Heart right ventricle (tissue), 16 donors: ENCODE measurements at regions not wholly inside any gene's neighbourhood (a gene's known extent, or its start where the extent isn't known, plus 50 kb on each side); places are given as distances from the start of the nearest gene placed in this dataset.

ENCODE experiments used
- ATAC-seq, 8 donors: fragments of 200-7000 bp; cut with Tn5 transposase; one replicate each; pipeline ENCODE4 v1.9.1; 2020; ENCODE audit warnings: mild to moderate bottlenecking in 8 of 8, moderate library complexity in 8 of 8, moderate number of reproducible peaks in 1 of 8
- DNase-seq, 2 donors: peaks; one replicate each; pipeline ENCODE4 v3.0.0-alpha.2; 2020
- H3K27ac ChIP-seq, 10 donors: fragments of 200-600 bp; sonication (generic) in 2 of 10; one replicate each; pipeline versions ENCODE4 v1.5.0 to v1.8.0; 2020 to 2022; ENCODE audit warnings: mild to moderate bottlenecking in 3 of 10
- H3K27me3 ChIP-seq, 7 donors: fragments of 200-600 bp; one replicate each; pipeline ENCODE4 v1.8.0; 2021 to 2022; ENCODE audit warnings: mild to moderate bottlenecking in 2 of 7
- H3K36me3 ChIP-seq, 9 donors: fragments of 200-600 bp; sonication (generic) in 1 of 9; one replicate each; pipeline versions ENCODE4 v1.5.0 to v1.8.0; 2020 to 2022; ENCODE audit warnings: mild to moderate bottlenecking in 2 of 9
- H3K4me1 ChIP-seq, 9 donors: fragments of 200-600 bp; sonication (generic) in 1 of 9; one replicate each; pipeline versions ENCODE4 v1.5.0 to v1.8.0; 2020 to 2022; ENCODE audit warnings: mild to moderate bottlenecking in 4 of 9
- H3K4me3 ChIP-seq, 10 donors: fragments of 200-600 bp; sonication (generic) in 2 of 10; one replicate each; pipeline versions ENCODE4 v1.5.0 to v1.8.0; 2020 to 2022; ENCODE audit warnings: mild to moderate bottlenecking in 7 of 10, moderate library complexity in 2 of 10
- H3K9me3 ChIP-seq, 11 donors: fragments of 200-600 bp in 10 of 11; sonication (generic) in 2 of 11; one replicate each; pipeline versions ENCODE4 v1.5.0 to v1.8.0; 2013 to 2022; ENCODE audit warnings: mild to moderate bottlenecking in 2 of 11, control low read depth in 1 of 11, moderate library complexity in 1 of 11
- CTCF ChIP-seq, 9 donors: fragments of 200-600 bp; sonication (generic) in 2 of 9; IDR thresholded peaks; one replicate each; pipeline versions ENCODE4 v1.5.0 to v1.8.0; 2021 to 2022; ENCODE audit warnings: antibody characterized with exemption in 9 of 9, mild to moderate bottlenecking in 5 of 9, moderate library complexity in 1 of 9
- WGBS, 2 donors: extraction: QIAGEN DNeasy Blood & Tissue Kit; methylation state at CpG; one replicate each; pipeline ENCODE4 v1.1.7; 2013; ENCODE audit warnings: inconsistent platforms in 1 of 2; 5-methylcytosine and 5-hydroxymethylcytosine counted together
- intact Hi-C, 10 donors: fragments of 100-400 bp; cut with DNase I; formaldehyde crosslinking; loops; one replicate each; pipeline versions ENCODE4 v1.11.1 to v1.14.2; 2022
- donor health status: Arrhythmogenic right ventricular cardiomyopathy.
- donor health status: ischemic (EF 13 %, LVEDD 7.1; RV severe dilation, severe dysfunction).
- donor health status: healthy with polysubstance abuse.
- donor health status: DM: no; HTN: yes; CAD: no.
- donor health status: DM: no; HTN: no; CAD: no.
- donor health status: ischemic (EF 25% LVEDD 6.9; RV normal size, moderate dysfunction).
- donor health status: ischemic (EF 25% LVEDD 5.7; RV mildly dilated, moderate dysfunction).
- donor health status: healthy.
- donor health status: DM: yes; HTN: yes; CAD: no.
- donor health status: Ischemic cardiomyopathy.
- donor health status: ischemic (EF 35%, LVEDD 5.7; RV mildly dilated, moderate dysfunction).
- donor health status: nonischemic (EF 11% LVEDD 7.7; RV severe dilation, severe dysfunction).
- donor health status: DM: yes; HTN: yes; CAD: no.
- donor health status: PGD.
- donor health status: ischemic (EF 29% LVEDD 5.4; RV normal size, mild dysfunction).
- donor health status: nonischemic (EF 23%, LVEDD 6.1; RV moderate dilation, normal function).

- H3K27me3 ChIP-seq = no peaks in the 10 kb centered on the region
- H3K9me3 ChIP-seq = peaks cover 0 to 12% (median 0%) of the 10 kb centered on the region in 11 donors
- ATAC-seq = no peak
- H3K36me3 ChIP-seq = no peaks in the 10 kb centered on the region
- no peak for TF ChIP-seq CTCF (IDR thresholded peaks at IDR 0.05)
- 81 to 84% methylated on average over 4 of the region's 4 CpGs for WGBS, 2 donors
- H3K4me3 ChIP-seq = no peak overlapping the region
- no peak overlapping the region for H3K27ac ChIP-seq
- H3K4me1 ChIP-seq = peaks cover 0 to 6% (median 0%) of the 10 kb centered on the region in 9 donors
- intact Hi-C loops = no loop called here
- DNase-seq = no peak
These were observed 1115.5 kb downstream of the TAF11L14 start for GRCh38 chr5:18749763-18750162.

GRCh38 chr5:18752317-18752716, 1118.1 kb downstream of the TAF11L14 start:
- no peaks in the 10 kb centered on the region for H3K4me1 ChIP-seq
- TF ChIP-seq CTCF (IDR thresholded peaks at IDR 0.05) = no peak
- peaks cover 0 to 12% (median 0%) of the 10 kb centered on the region in 11 donors for H3K9me3 ChIP-seq
- H3K4me3 ChIP-seq = no peak overlapping the region
- 75% methylated on average over 1 of the region's 1 CpG for WGBS, 2 donors
- H3K27me3 ChIP-seq = no peaks in the 10 kb centered on the region
- DNase-seq = no peak
- no peaks in the 10 kb centered on the region for H3K36me3 ChIP-seq
- ATAC-seq = no peak
- H3K27ac ChIP-seq = no peak overlapping the region
- intact Hi-C loops = no loop called here

GRCh38 chr5:18754201-18754600, 1119.9 kb downstream of the TAF11L14 start:
- intact Hi-C loops = no loop called here
- ATAC-seq = no peak
- WGBS, 2 donors = 81 to 82% methylated on average over 3 of the region's 3 CpGs
- no peaks in the 10 kb centered on the region for H3K36me3 ChIP-seq
- H3K27me3 ChIP-seq = no peaks in the 10 kb centered on the region
- H3K4me1 ChIP-seq = no peaks in the 10 kb centered on the region
- no peak overlapping the region for H3K4me3 ChIP-seq
- peaks cover 0 to 8% (median 0%) of the 10 kb centered on the region in 11 donors for H3K9me3 ChIP-seq
- DNase-seq = no peak
- H3K27ac ChIP-seq = no peak overlapping the region
- TF ChIP-seq CTCF (IDR thresholded peaks at IDR 0.05) = no peak

- TF ChIP-seq CTCF (IDR thresholded peaks at IDR 0.05) = no peak
- intact Hi-C loops = no loop called here
- no peaks in the 10 kb centered on the region for H3K9me3 ChIP-seq
- H3K4me1 ChIP-seq = no peaks in the 10 kb centered on the region
- no peaks in the 10 kb centered on the region for H3K36me3 ChIP-seq
- ATAC-seq (no peak), DNase-seq (no peak)
- no peak overlapping the region for H3K4me3 ChIP-seq
- H3K27me3 ChIP-seq = no peaks in the 10 kb centered on the region
- WGBS, 2 donors = 93 to 96% methylated on average over 1 of the region's 1 CpG
- H3K27ac ChIP-seq = no peak overlapping the region
These were observed 1127.5 kb downstream of the TAF11L14 start for GRCh38 chr5:18761801-18762200.

GRCh38 chr5:18764161-18764560, 1129.9 kb downstream of the TAF11L14 start:
- no peak overlapping the region for H3K27ac ChIP-seq
- intact Hi-C loops = no loop called here
- ATAC-seq (no peak), DNase-seq (no peak)
- no peak overlapping the region for H3K4me3 ChIP-seq
- no peak for TF ChIP-seq CTCF (IDR thresholded peaks at IDR 0.05)
- no peaks in the 10 kb centered on the region for H3K4me1 ChIP-seq
- H3K36me3 ChIP-seq = no peaks in the 10 kb centered on the region
- H3K27me3 ChIP-seq = no peaks in the 10 kb centered on the region
- H3K9me3 ChIP-seq = no peaks in the 10 kb centered on the region
